Hepatocyte (in vitro differentiated cells): ENCODE measurements at regions not wholly inside any gene's neighbourhood (a gene's known extent, or its start where the extent isn't known, plus 50 kb on each side); places are given as distances from the start of the nearest gene placed in this dataset.

Experiments used
- CTCF ChIP-seq: fragments of 200-600 bp; sonication (generic); IDR thresholded peaks from 2 replicates; pipeline ENCODE4 v1.5.1; 2016; ENCODE audit warnings: antibody characterized with exemption, mild to moderate bottlenecking; ENCODE audit not compliant: poor library complexity
- EZH2 ChIP-seq: fragments of 200-600 bp; sonication (generic); IDR thresholded peaks from 2 replicates; pipeline ENCODE4 v1.6.1; 2016; ENCODE audit warnings: antibody characterized with exemption, mild to moderate bottlenecking, borderline replicate concordance
- EZH2phosphoT487 ChIP-seq: fragments of 200-600 bp; sonication (generic); IDR thresholded peaks from one replicate; pipeline ENCODE4 v1.6.1; 2018; ENCODE audit warnings: antibody characterized with exemption, mild to moderate bottlenecking, low read depth, moderate library complexity; ENCODE audit not compliant: unreplicated experiment, severe bottlenecking

GRCh38 chr4:127528302-127528701 lies 104.5 kb upstream of the INTU start:
- no peak for TF ChIP-seq CTCF
- no peak for TF ChIP-seq EZH2
- no peak for TF ChIP-seq EZH2phosphoT487
